ENCODE measurements at regions not wholly inside any gene's neighbourhood (a gene's known extent, or its start where the extent isn't known, plus 50 kb on each side); places are given as distances from the start of the nearest gene placed in this dataset.

DNA sequence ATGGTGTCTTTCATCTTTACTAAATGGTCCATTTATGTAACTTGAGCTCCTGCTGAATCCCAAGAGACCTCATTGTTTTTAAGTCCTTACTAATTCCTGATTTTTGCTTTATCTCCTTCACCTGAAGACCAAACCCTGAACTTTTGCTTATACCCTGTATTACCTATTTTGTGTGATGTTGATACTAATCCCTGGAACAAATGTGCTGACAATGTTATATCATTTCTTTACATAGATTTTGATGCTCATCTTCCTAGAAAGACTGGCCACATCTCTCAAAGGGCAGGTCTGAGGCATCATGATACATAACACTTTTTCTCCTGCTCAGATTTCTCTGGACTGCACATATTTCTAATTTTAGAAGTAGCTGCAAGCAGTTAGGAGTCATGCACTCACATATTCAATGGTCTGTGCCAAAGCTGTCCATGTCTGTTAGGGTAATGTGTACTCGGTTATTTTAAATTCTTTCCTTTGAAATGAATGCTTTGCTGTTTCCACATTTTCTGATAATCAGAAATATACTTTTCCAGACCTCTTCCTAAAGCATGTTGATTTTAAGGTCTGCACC, 427.9 kb upstream of the HNRNPA3 start:
- TF ChIP-seq TEAD4 (IDR thresholded peaks at IDR 0.05) (no peak), CREB1 (IDR thresholded peaks at IDR 0.05; ENCODE audit: low read depth) (no peak), TAF1 (IDR thresholded peaks at IDR 0.05; ENCODE audit: low read depth) (no peak), YY1 (IDR thresholded peaks at IDR 0.05; ENCODE audit: low read depth) (no peak), CEBPB (IDR thresholded peaks at IDR 0.05) (no peak), NFIC (IDR thresholded peaks at IDR 0.05) (no peak), EP300 (IDR thresholded peaks at IDR 0.05; ENCODE audit: borderline replicate concordance) (no peak), TCF12 (IDR thresholded peaks at IDR 0.05; ENCODE audit: low read depth) (no peak), RAD21 (IDR thresholded peaks at IDR 0.05; ENCODE audit: low read depth) (no peak), MAX (IDR thresholded peaks at IDR 0.05) (no peak)
- TF ChIP-seq, protein P1, sequence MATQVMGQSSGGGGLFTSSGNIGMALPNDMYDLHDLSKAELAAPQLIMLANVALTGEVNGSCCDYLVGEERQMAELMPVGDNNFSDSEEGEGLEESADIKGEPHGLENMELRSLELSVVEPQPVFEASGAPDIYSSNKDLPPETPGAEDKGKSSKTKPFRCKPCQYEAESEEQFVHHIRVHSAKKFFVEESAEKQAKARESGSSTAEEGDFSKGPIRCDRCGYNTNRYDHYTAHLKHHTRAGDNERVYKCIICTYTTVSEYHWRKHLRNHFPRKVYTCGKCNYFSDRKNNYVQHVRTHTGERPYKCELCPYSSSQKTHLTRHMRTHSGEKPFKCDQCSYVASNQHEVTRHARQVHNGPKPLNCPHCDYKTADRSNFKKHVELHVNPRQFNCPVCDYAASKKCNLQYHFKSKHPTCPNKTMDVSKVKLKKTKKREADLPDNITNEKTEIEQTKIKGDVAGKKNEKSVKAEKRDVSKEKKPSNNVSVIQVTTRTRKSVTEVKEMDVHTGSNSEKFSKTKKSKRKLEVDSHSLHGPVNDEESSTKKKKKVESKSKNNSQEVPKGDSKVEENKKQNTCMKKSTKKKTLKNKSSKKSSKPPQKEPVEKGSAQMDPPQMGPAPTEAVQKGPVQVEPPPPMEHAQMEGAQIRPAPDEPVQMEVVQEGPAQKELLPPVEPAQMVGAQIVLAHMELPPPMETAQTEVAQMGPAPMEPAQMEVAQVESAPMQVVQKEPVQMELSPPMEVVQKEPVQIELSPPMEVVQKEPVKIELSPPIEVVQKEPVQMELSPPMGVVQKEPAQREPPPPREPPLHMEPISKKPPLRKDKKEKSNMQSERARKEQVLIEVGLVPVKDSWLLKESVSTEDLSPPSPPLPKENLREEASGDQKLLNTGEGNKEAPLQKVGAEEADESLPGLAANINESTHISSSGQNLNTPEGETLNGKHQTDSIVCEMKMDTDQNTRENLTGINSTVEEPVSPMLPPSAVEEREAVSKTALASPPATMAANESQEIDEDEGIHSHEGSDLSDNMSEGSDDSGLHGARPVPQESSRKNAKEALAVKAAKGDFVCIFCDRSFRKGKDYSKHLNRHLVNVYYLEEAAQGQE (IDR thresholded peaks at IDR 0.05; ENCODE audit: low read depth): no peak
- TF ChIP-seq, protein P2, sequence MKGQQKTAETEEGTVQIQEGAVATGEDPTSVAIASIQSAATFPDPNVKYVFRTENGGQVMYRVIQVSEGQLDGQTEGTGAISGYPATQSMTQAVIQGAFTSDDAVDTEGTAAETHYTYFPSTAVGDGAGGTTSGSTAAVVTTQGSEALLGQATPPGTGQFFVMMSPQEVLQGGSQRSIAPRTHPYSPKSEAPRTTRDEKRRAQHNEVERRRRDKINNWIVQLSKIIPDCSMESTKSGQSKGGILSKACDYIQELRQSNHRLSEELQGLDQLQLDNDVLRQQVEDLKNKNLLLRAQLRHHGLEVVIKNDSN (IDR thresholded peaks at IDR 0.05): no peak
